IMR-90 (cell line): ENCODE measurements at regions not wholly inside any gene's neighbourhood (a gene's known extent, or its start where the extent isn't known, plus 50 kb on each side); places are given as distances from the start of the nearest gene placed in this dataset.

Experiments
- ATAC-seq: fragments of 200-7000 bp; cut with Tn5 transposase; 2 replicates; pipeline ENCODE4 v1.9.1; 2020; ENCODE audit warnings: low read depth, mild to moderate bottlenecking, moderate library complexity
- BruUV-seq: library from RNA; stranded (reverse); fragments of 400-500 nt; replicated peaks from 2 replicates; lab custom pipeline; 2021; lab: Mats Ljungman, UMichigan
- CTCF ChIA-PET: fragments of 300-600 bp; formaldehyde crosslinking; extraction: SDS; loops from one replicate; lab custom pipeline; 2021; ENCODE audit warnings: antibody characterized with exemption; lab: Yijun Ruan, JAX
- POLR2A ChIA-PET: fragments of 300-600 bp; sonication (Branson Sonifier 250); formaldehyde crosslinking; loops from one replicate; lab custom pipeline; 2022; ENCODE audit warnings: antibody characterized with exemption; ENCODE audit not compliant: unreplicated experiment; lab: Charles Lee
- DNase-seq: peaks from one replicate; pipeline ENCODE4 v3.0.0; 2013
- H2AFZ ChIP-seq: replicated peaks from 2 replicates; pipeline ENCODE3; 2013; ENCODE audit warnings: low read length, mild to moderate bottlenecking; ENCODE audit not compliant: poor library complexity
- H2AK5ac ChIP-seq: 2 replicates; pipeline ENCODE4 v1.6.1; 2013; ENCODE audit warnings: low read depth, low read length, inconsistent platforms
- H2AK9ac ChIP-seq: replicated peaks from 2 replicates; pipeline ENCODE3; 2013; ENCODE audit warnings: mild to moderate bottlenecking, low read depth, low read length, moderate library complexity; ENCODE audit not compliant: poor library complexity
- H2BK120ac ChIP-seq: 2 replicates; pipeline ENCODE4 v1.6.1; 2013; ENCODE audit warnings: low read depth, low read length, inconsistent platforms
- H2BK15ac ChIP-seq: 3 replicates; pipeline ENCODE4 v1.6.1; 2013; ENCODE audit warnings: low read depth, low read length, inconsistent platforms
- H2BK20ac ChIP-seq: 2 replicates; pipeline ENCODE4 v1.6.1; 2013; ENCODE audit warnings: low read depth, mild to moderate bottlenecking, inconsistent platforms, low read length, moderate library complexity
- H2BK5ac ChIP-seq: 2 replicates; pipeline ENCODE4 v1.6.1; 2013; ENCODE audit warnings: mild to moderate bottlenecking, low read depth, low read length, inconsistent platforms; ENCODE audit not compliant: poor library complexity, severe bottlenecking
- H3K14ac ChIP-seq: replicated peaks from 2 replicates; pipeline ENCODE4 v1.6.1; 2013; ENCODE audit warnings: low read depth, low read length, inconsistent platforms
- H3K18ac ChIP-seq: 2 replicates; pipeline ENCODE4 v1.6.1; 2013; ENCODE audit warnings: low read depth, low read length, control low read depth
- H3K23ac ChIP-seq: 2 replicates; pipeline ENCODE4 v1.6.1; 2013; ENCODE audit warnings: low read depth, low read length, inconsistent platforms
- H3K27ac ChIP-seq: 2 replicates; pipeline ENCODE4 v1.5.1; 2013; ENCODE audit warnings: mild to moderate bottlenecking, control low read depth, low read length; ENCODE audit not compliant: insufficient read depth
- H3K27me3 ChIP-seq: 2 replicates; pipeline ENCODE4 v1.6.1; 2013; ENCODE audit warnings: low read length; ENCODE audit not compliant: control insufficient read depth, insufficient read depth
- H3K36me3 ChIP-seq: 2 replicates; pipeline ENCODE4 v1.6.1; 2013; ENCODE audit warnings: low read length, mixed read lengths; ENCODE audit not compliant: control insufficient read depth, insufficient read depth
- H3K4ac ChIP-seq: 2 replicates; pipeline ENCODE4 v1.6.1; 2013; ENCODE audit warnings: low read depth, low read length, inconsistent platforms
- H3K4me1 ChIP-seq: 2 replicates; pipeline ENCODE4 v1.6.1; 2013; ENCODE audit warnings: low read length, mixed read lengths; ENCODE audit not compliant: control insufficient read depth, insufficient read depth
- H3K4me2 ChIP-seq: 2 replicates; pipeline ENCODE4 v1.6.1; 2013; ENCODE audit warnings: low read depth, mild to moderate bottlenecking, control low read depth, low read length, moderate library complexity
- H3K4me3 ChIP-seq: 2 replicates; pipeline ENCODE4 v1.5.1; 2013; ENCODE audit warnings: low read depth, mild to moderate bottlenecking, control low read depth, low read length, moderate library complexity; ENCODE audit not compliant: insufficient read depth
- H3K56ac ChIP-seq: 2 replicates; pipeline ENCODE4 v1.6.1; 2013; ENCODE audit warnings: low read length, inconsistent platforms; ENCODE audit not compliant: insufficient read depth; ENCODE audit errors: extremely low read depth
- H3K79me1 ChIP-seq, 2 experiments: 2 replicates each; pipeline ENCODE4 v1.6.1; 2013; ENCODE audit warnings: low read length in 2 of 2, inconsistent platforms in 1 of 2, low read depth in 1 of 2
- H3K9ac ChIP-seq: 2 replicates; pipeline ENCODE4 v1.6.1; 2013; ENCODE audit warnings: low read depth, low read length, control low read depth
- H3K9me1 ChIP-seq: 2 replicates; pipeline ENCODE4 v1.6.1; 2013; ENCODE audit warnings: low read length, inconsistent platforms; ENCODE audit not compliant: insufficient read depth
- H3K9me3 ChIP-seq: 2 replicates; pipeline ENCODE4 v1.6.1; 2013; ENCODE audit warnings: low read length; ENCODE audit not compliant: control insufficient read depth, insufficient read depth
- H4K20me1 ChIP-seq: 2 replicates; pipeline ENCODE4 v1.6.1; 2013; ENCODE audit warnings: low read length, inconsistent platforms; ENCODE audit not compliant: insufficient read depth
- H4K5ac ChIP-seq: 2 replicates; pipeline ENCODE4 v1.6.1; 2013; ENCODE audit warnings: mild to moderate bottlenecking, low read depth, low read length, control low read depth
- H4K8ac ChIP-seq, 2 experiments: 2 replicates each; pipeline ENCODE4 v1.6.1; 2013; ENCODE audit warnings: low read depth in 2 of 2, low read length in 2 of 2, control low read depth in 1 of 2, inconsistent platforms in 1 of 2
- H4K91ac ChIP-seq: 2 replicates; pipeline ENCODE4 v1.6.1; 2013; ENCODE audit warnings: low read depth, low read length, inconsistent platforms; ENCODE audit not compliant: insufficient read depth
- BHLHE40 ChIP-seq: fragments of 150-350 bp; IDR thresholded peaks from 2 replicates; pipeline ENCODE4 v1.6.1; 2016; ENCODE audit warnings: mild to moderate bottlenecking, low read depth, low read length
- CEBPB ChIP-seq: IDR thresholded peaks from 2 replicates; pipeline ENCODE4 v1.6.1; 2012; ENCODE audit warnings: low read depth, low read length, improper control_type of control experiment
- CHD1 ChIP-seq: IDR thresholded peaks from 2 replicates; pipeline ENCODE4 v1.6.1; 2012; ENCODE audit warnings: low read depth, low read length, improper control_type of control experiment
- FOS ChIP-seq: fragments of 150-350 bp; IDR thresholded peaks from 2 replicates; pipeline ENCODE4 v1.6.1; 2016; ENCODE audit warnings: low read depth, low read length
- MAFK ChIP-seq: IDR thresholded peaks from 2 replicates; pipeline ENCODE4 v1.6.1; 2012; ENCODE audit warnings: low read depth, low read length, improper control_type of control experiment
- MAZ ChIP-seq: IDR thresholded peaks from 2 replicates; pipeline ENCODE4 v1.6.1; 2012; ENCODE audit warnings: low read depth, mild to moderate bottlenecking, low read length, improper control_type of control experiment, moderate library complexity, borderline replicate concordance
- NFE2L2 ChIP-seq: fragments of 150-350 bp; IDR thresholded peaks from 2 replicates; pipeline ENCODE4 v1.6.1; 2016; ENCODE audit warnings: low read depth, mild to moderate bottlenecking, low read length
- RAD21 ChIP-seq: IDR thresholded peaks from 2 replicates; pipeline ENCODE4 v1.6.1; 2012; ENCODE audit warnings: low read length, improper control_type of control experiment
- RCOR1 ChIP-seq: IDR thresholded peaks from 2 replicates; pipeline ENCODE4 v1.6.1; 2012; ENCODE audit warnings: mild to moderate bottlenecking, low read length, improper control_type of control experiment; ENCODE audit not compliant: insufficient replicate concordance
- RFX5 ChIP-seq: IDR thresholded peaks from 2 replicates; pipeline ENCODE4 v1.8.0; 2012; ENCODE audit warnings: low read depth, mild to moderate bottlenecking, low read length, moderate library complexity
- SMC3 ChIP-seq: fragments of 150-350 bp; IDR thresholded peaks from 2 replicates; pipeline ENCODE4 v1.6.1; 2016; ENCODE audit warnings: low read depth, mild to moderate bottlenecking, antibody characterized with exemption, low read length, moderate library complexity
- WGBS, 2 experiments: methylation state at CpG; one replicate each; pipeline versions ENCODE4 v1.1.5 to v1.1.7; 2013; ENCODE audit warnings: missing lambda C conversion rate in 2 of 2; ENCODE audit not compliant: insufficient read length in 1 of 2; ENCODE audit errors: extremely low coverage in 2 of 2; 5-methylcytosine and 5-hydroxymethylcytosine counted together
- dilution Hi-C: fragments of 300-500 bp; cut with HindIII; formaldehyde crosslinking; loops from one replicate; pipeline ENCODE4 v1.14.3; 2018; ENCODE audit warnings: low sequenced_read_pairs; ENCODE audit not compliant: unreplicated experiment
- in situ Hi-C: fragments of 300-500 bp; cut with MboI; formaldehyde crosslinking; loops from 3 replicates; pipeline ENCODE4 v1.14.3; 2019; ENCODE audit warnings: low sequenced_read_pairs, inconsistent platforms, mixed read lengths
- intact Hi-C: fragments of 100-400 bp; cut with micrococcal nuclease; formaldehyde crosslinking; loops from 2 replicates; pipeline ENCODE4 v1.10.0; 2022
- TF ChIP-seq, protein P1 (sequence below): fragments of 150-350 bp; IDR thresholded peaks from 2 replicates; pipeline ENCODE4 v1.6.1; 2017; ENCODE audit warnings: mild to moderate bottlenecking, antibody characterized with exemption, low read length, low read depth
- TF ChIP-seq, protein P2 (sequence below): conservative IDR thresholded peaks from 2 replicates; pipeline ENCODE4 v1.5.1; 2012; ENCODE audit warnings: mild to moderate bottlenecking, low read depth, low read length, improper control_type of control experiment
- TF ChIP-seq, protein P3 (sequence below): fragments of 150-350 bp; IDR thresholded peaks from 2 replicates; pipeline ENCODE4 v1.6.1; 2016; ENCODE audit warnings: low read depth, mild to moderate bottlenecking, low read length, moderate library complexity, borderline replicate concordance

DNA sequence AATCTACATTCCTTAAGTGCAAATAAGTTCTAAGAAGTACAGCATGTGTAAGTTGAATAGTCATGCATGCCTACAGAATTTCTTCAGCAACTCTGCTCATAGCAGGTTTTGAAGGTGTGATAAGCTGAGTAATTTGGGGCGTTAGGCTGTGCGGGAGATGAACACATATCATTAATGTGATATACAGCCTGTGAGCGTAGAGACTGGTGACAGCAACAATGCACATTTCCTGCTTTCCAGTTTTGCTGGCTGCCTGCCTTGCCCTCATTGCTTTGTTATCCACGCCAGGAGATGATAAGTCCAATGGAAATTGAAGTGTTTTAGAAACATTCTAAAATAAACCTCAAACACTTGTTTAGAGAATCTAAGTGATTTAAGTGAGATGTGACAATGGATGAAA lies 1709.4 kb downstream of the ARAP2 start:
- Histone ChIP-seq H3K23ac (no peak overlapping the region), H4K91ac (no peak overlapping the region), H4K20me1 (no peaks in the 10 kb centered on the region), H3K27me3 (no peaks in the 10 kb centered on the region), H3K79me1 (no peaks in the 10 kb centered on the region), H2BK5ac (no peak overlapping the region), H4K8ac (no peak overlapping the region), H3K9ac (no peak overlapping the region), H4K5ac (no peak overlapping the region), H2BK20ac (no peak overlapping the region), H3K18ac (no peak overlapping the region), H2AK5ac (no peak overlapping the region), H2AFZ (no peak overlapping the region), H3K56ac (no peak overlapping the region), H2AK9ac (no peak overlapping the region), H3K27ac (no peak overlapping the region), H2BK15ac (no peak overlapping the region), H3K4ac (no peak overlapping the region), H3K14ac (no peak overlapping the region), H3K36me3 (no peaks in the 10 kb centered on the region), H3K4me1 (no peaks in the 10 kb centered on the region), H3K9me3 (no peaks in the 10 kb centered on the region; the same call in 1 of the 2 replicates), H3K4me2 (no peak overlapping the region), H3K4me3 (no peak overlapping the region), H3K9me1 (no peaks in the 10 kb centered on the region), H2BK120ac (no peak overlapping the region)
- ChIA-PET POLR2A (no interaction called here), CTCF (no interaction called here)
- ATAC-seq: no peak
- no peak for DNase-seq
- in situ Hi-C loops: no loop called here
- no CpG with 5 or more reads among the region's 4 CpGs for WGBS, 2 experiments
- dilution Hi-C loops: no loop called here
- no TSS peak for BruUV-seq
- intact Hi-C loops: no loop called here
- TF ChIP-seq, protein P1, sequence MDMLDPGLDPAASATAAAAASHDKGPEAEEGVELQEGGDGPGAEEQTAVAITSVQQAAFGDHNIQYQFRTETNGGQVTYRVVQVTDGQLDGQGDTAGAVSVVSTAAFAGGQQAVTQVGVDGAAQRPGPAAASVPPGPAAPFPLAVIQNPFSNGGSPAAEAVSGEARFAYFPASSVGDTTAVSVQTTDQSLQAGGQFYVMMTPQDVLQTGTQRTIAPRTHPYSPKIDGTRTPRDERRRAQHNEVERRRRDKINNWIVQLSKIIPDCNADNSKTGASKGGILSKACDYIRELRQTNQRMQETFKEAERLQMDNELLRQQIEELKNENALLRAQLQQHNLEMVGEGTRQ: no peak
- TF ChIP-seq CHD1 (no peak), RFX5 (no peak), BHLHE40 (no peak), RAD21 (no peak), RCOR1 (no peak), FOS (no peak), MAZ (no peak), MAFK (no peak), CEBPB (no peak), NFE2L2 (no peak), SMC3 (no peak)
- TF ChIP-seq, protein P2, sequence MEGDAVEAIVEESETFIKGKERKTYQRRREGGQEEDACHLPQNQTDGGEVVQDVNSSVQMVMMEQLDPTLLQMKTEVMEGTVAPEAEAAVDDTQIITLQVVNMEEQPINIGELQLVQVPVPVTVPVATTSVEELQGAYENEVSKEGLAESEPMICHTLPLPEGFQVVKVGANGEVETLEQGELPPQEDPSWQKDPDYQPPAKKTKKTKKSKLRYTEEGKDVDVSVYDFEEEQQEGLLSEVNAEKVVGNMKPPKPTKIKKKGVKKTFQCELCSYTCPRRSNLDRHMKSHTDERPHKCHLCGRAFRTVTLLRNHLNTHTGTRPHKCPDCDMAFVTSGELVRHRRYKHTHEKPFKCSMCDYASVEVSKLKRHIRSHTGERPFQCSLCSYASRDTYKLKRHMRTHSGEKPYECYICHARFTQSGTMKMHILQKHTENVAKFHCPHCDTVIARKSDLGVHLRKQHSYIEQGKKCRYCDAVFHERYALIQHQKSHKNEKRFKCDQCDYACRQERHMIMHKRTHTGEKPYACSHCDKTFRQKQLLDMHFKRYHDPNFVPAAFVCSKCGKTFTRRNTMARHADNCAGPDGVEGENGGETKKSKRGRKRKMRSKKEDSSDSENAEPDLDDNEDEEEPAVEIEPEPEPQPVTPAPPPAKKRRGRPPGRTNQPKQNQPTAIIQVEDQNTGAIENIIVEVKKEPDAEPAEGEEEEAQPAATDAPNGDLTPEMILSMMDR: no peak
- TF ChIP-seq, protein P3, sequence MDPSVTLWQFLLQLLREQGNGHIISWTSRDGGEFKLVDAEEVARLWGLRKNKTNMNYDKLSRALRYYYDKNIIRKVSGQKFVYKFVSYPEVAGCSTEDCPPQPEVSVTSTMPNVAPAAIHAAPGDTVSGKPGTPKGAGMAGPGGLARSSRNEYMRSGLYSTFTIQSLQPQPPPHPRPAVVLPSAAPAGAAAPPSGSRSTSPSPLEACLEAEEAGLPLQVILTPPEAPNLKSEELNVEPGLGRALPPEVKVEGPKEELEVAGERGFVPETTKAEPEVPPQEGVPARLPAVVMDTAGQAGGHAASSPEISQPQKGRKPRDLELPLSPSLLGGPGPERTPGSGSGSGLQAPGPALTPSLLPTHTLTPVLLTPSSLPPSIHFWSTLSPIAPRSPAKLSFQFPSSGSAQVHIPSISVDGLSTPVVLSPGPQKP: no peak
